Large intestine (tissue), 3 donors: ENCODE measurements at regions not wholly inside any gene's neighbourhood (a gene's known extent, or its start where the extent isn't known, plus 50 kb on each side); places are given as distances from the start of the nearest gene placed in this dataset.

Source experiments
- DNase-seq, 2 donors: peaks; one replicate each; pipeline versions ENCODE4 v3.0.0 to v3.0.0-alpha.2; 2013
- H3K27ac ChIP-seq: one replicate; pipeline ENCODE4 v1.5.1; 2013; ENCODE audit warnings: low read length
- H3K27me3 ChIP-seq: 2 replicates; pipeline ENCODE4 v1.6.1; 2013; ENCODE audit warnings: low read length; ENCODE audit not compliant: control insufficient read depth, insufficient read depth
- H3K36me3 ChIP-seq: 2 replicates; pipeline ENCODE4 v1.6.1; 2013; ENCODE audit warnings: low read length; ENCODE audit not compliant: control insufficient read depth, insufficient read depth
- H3K4me1 ChIP-seq: one replicate; pipeline ENCODE4 v1.6.1; 2013; ENCODE audit warnings: low read length; ENCODE audit not compliant: control insufficient read depth, insufficient read depth
- H3K4me3 ChIP-seq: one replicate; pipeline ENCODE4 v1.5.1; 2013; ENCODE audit warnings: low read length
- H3K9me3 ChIP-seq: one replicate; pipeline ENCODE4 v1.6.1; 2013; ENCODE audit warnings: mild to moderate bottlenecking, low read depth, low read length, moderate library complexity; ENCODE audit not compliant: control insufficient read depth
- WGBS: methylation state at CpG from one replicate; pipeline ENCODE4 v1.1.5; 2013; ENCODE audit warnings: low lambda C conversion rate; ENCODE audit not compliant: insufficient coverage; 5-methylcytosine and 5-hydroxymethylcytosine counted together

DNA sequence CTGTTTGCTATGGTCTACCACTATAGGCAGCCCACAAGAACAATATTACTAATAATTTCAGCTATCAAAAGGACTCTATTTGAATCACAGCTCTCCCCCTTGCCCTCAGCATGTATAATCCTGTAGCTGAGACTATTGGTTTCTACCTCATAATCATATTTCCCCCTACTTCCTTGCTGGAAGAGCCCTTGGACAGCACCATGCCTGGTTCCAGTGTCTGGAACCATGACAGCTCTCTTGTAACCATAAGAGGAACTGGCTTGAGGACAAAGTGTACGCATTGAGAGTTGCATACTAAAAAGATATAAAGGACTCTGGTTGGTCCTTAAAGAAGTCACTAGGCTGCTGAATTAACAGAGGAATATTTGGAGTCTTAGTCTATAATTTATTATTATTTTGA, 110.7 kb upstream of the ZRANB2 start:
- Histone ChIP-seq H3K4me1 (no peaks in the 10 kb centered on the region), H3K27ac (no peak overlapping the region), H3K36me3 (no peaks in the 10 kb centered on the region), H3K4me3 (no peak overlapping the region), H3K27me3 (no peaks in the 10 kb centered on the region), H3K9me3 (no peaks in the 10 kb centered on the region)
- no CpG with 5 or more reads among the region's 1 CpG for WGBS
- no peak for DNase-seq

DNA sequence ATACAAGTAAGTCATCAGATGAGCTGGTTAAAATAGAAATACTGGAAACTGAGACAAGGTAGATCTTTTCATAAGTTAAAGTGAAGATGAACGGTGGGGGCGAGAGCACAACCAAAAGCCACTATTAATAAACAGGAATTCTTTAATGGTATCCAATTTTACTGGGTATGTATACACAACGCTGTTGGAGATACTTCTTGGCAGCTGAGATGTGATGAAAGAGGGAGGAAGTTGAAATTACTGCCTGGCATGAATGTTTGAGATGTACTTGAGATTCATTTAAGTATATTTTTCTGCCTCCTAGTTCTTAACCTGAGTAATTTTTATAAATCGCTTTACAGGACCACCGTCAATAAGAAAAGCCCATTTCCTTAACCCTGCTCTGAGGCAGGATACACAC, 110.0 kb upstream of the ZRANB2 start:
- Histone ChIP-seq H3K9me3 (no peaks in the 10 kb centered on the region), H3K4me1 (no peaks in the 10 kb centered on the region), H3K27me3 (no peaks in the 10 kb centered on the region), H3K36me3 (no peaks in the 10 kb centered on the region), H3K27ac (no peak overlapping the region), H3K4me3 (no peak overlapping the region)
- no peak for DNase-seq
- WGBS = 88% methylated on average over 4 of the region's 5 CpGs

- no peaks in the 10 kb centered on the region for H3K27me3 ChIP-seq
- no peaks in the 10 kb centered on the region for H3K36me3 ChIP-seq
- H3K9me3 ChIP-seq = no peaks in the 10 kb centered on the region
- H3K27ac ChIP-seq = no peak overlapping the region
- H3K4me1 ChIP-seq = peaks cover 3% of the 10 kb centered on the region
- H3K4me3 ChIP-seq = no peak overlapping the region
- no CpG with 5 or more reads among the region's 6 CpGs for WGBS
- no peak for DNase-seq
Observed at GRCh38 chr1:71184410-71184809, 103.6 kb upstream of the ZRANB2 start.

DNA sequence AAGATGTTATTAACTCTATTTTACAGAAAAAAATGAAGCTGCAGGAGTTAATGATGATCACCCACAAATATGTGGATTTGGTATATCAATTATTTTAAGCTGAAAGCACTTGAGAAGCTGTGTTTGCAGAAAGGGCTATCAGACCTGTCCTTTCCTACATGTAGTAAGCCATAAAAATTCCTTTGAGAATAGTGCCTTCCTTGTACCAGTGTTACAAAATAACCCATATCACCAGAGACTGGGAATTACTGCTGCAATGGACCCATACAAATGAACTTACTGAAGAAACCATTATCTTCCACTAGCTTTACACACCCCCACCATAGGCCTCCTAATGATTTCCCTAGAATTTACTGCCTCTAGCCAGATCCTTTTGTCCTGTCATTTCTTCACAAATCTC, 99.2 kb upstream of the ZRANB2 start:
- Histone ChIP-seq H3K4me1 (peaks cover 9% of the 10 kb centered on the region), H3K27ac (no peak overlapping the region), H3K27me3 (no peaks in the 10 kb centered on the region), H3K36me3 (no peaks in the 10 kb centered on the region), H3K9me3 (no peaks in the 10 kb centered on the region), H3K4me3 (no peak overlapping the region)
- DNase-seq = peak; percentile 36 to 40

GRCh38 chr1:71170925-71171324, 90.1 kb upstream of the ZRANB2 start:
- no peaks in the 10 kb centered on the region for H3K27me3 ChIP-seq
- H3K36me3 ChIP-seq = no peaks in the 10 kb centered on the region
- 17% methylated on average over 1 of the region's 1 CpG for WGBS
- DNase-seq = no peak
- H3K4me3 ChIP-seq = no peak overlapping the region
- no peaks in the 10 kb centered on the region for H3K4me1 ChIP-seq
- H3K27ac ChIP-seq = no peak overlapping the region
- H3K9me3 ChIP-seq = no peaks in the 10 kb centered on the region

GRCh38 chr1:71167505-71167904, 86.7 kb upstream of the ZRANB2 start:
- DNase-seq = no peak
- Histone ChIP-seq H3K36me3 (no peaks in the 10 kb centered on the region), H3K4me1 (no peaks in the 10 kb centered on the region), H3K9me3 (no peaks in the 10 kb centered on the region), H3K27me3 (no peaks in the 10 kb centered on the region), H3K27ac (no peak overlapping the region), H3K4me3 (no peak overlapping the region)
- WGBS = no CpG with 5 or more reads among the region's 2 CpGs

- DNase-seq = no peak
- Histone ChIP-seq H3K4me3 (no peak overlapping the region), H3K27me3 (no peaks in the 10 kb centered on the region), H3K36me3 (no peaks in the 10 kb centered on the region), H3K9me3 (no peaks in the 10 kb centered on the region), H3K27ac (no peak overlapping the region), H3K4me1 (no peaks in the 10 kb centered on the region)
- WGBS = 100% methylated on average over 1 of the region's 4 CpGs
Observed at GRCh38 chr1:71166178-71167173, 85.6 kb upstream of the ZRANB2 start.

DNA sequence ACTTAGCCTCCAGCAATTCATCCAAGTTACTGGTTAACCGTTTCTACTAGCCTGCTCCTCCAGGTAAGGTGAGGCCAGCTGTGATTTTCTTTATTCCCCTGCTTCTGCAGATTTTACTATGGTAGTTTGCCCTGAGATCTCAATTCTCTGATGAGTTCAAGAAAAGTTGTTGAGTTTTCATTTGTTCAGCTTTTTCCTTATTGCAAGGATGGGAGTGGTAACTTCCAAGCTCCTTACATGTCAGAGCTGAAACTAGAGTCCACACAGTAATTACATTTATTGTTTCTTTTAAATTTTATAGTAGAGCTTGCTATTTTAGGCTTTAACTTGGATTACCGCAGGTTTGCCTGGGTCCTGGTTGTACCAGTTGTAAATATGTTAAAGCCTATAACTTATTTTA, 76.9 kb upstream of the ZRANB2 start:
- H3K36me3 ChIP-seq = no peaks in the 10 kb centered on the region
- WGBS = 80% methylated on average over 2 of the region's 2 CpGs
- no peaks in the 10 kb centered on the region for H3K4me1 ChIP-seq
- DNase-seq = peak; percentile 4 to 29
- H3K4me3 ChIP-seq = no peak overlapping the region
- H3K27me3 ChIP-seq = no peaks in the 10 kb centered on the region
- H3K27ac ChIP-seq = no peak overlapping the region
- no peaks in the 10 kb centered on the region for H3K9me3 ChIP-seq

GRCh38 chr1:71157151-71157550, 76.3 kb upstream of the ZRANB2 start:
- Histone ChIP-seq H3K4me3 (no peak overlapping the region), H3K9me3 (no peaks in the 10 kb centered on the region), H3K4me1 (no peaks in the 10 kb centered on the region), H3K27ac (no peak overlapping the region), H3K36me3 (no peaks in the 10 kb centered on the region), H3K27me3 (no peaks in the 10 kb centered on the region)
- no CpG with 5 or more reads among the region's 5 CpGs for WGBS
- DNase-seq = peak; percentile 2 to 7

GRCh38 chr1:71156590-71156989, 75.8 kb upstream of the ZRANB2 start:
- WGBS = 40% methylated on average over 2 of the region's 2 CpGs
- Histone ChIP-seq H3K36me3 (no peaks in the 10 kb centered on the region), H3K27ac (no peak overlapping the region), H3K4me1 (no peaks in the 10 kb centered on the region), H3K9me3 (no peaks in the 10 kb centered on the region), H3K27me3 (no peaks in the 10 kb centered on the region), H3K4me3 (no peak overlapping the region)
- DNase-seq = no peak

DNA sequence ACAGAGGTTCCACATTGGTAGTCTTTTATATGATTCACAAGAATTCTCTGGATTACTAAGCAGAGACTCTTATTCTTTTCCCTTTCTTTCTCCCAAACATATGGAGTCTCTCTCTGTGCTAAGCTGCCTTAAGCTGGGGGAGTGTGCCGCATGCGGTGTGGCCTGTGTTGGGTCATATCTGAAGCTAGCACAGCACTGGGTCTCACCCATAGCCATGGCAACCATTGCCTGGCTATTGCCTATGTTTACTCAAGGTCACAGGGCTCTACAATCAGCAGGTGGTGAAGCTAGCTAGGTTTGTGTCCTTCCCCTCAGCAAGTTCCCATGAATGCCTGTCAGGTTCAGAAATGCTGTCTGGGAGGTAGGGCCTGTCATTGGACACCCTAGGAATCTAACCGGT, 73.6 kb upstream of the ZRANB2 start:
- Histone ChIP-seq H3K4me1 (no peaks in the 10 kb centered on the region), H3K27ac (no peak overlapping the region)
- no peak for DNase-seq

More for the DNA sequence above, 73.6 kb upstream of the ZRANB2 start:
- WGBS = no CpG with 5 or more reads among the region's 3 CpGs
- no peak overlapping the region for H3K4me3 ChIP-seq
- H3K9me3 ChIP-seq = no peaks in the 10 kb centered on the region
- no peaks in the 10 kb centered on the region for H3K36me3 ChIP-seq
- H3K27me3 ChIP-seq = no peaks in the 10 kb centered on the region
